AG04450 (cell line): ENCODE measurements at regions not wholly inside any gene's neighbourhood (a gene's known extent, or its start where the extent isn't known, plus 50 kb on each side); places are given as distances from the start of the nearest gene placed in this dataset.

ENCODE experiments used
- CTCF ChIA-PET: fragments of 300-600, 350-600 bp; formaldehyde crosslinking; extraction: SDS; loops from one replicate; lab custom pipeline; 2022; ENCODE audit warnings: antibody characterized with exemption, inconsistent platforms; lab: Charles Lee
- POLR2A ChIA-PET: fragments of 350-600 bp; formaldehyde crosslinking; extraction: SDS; loops from one replicate; lab custom pipeline; 2021; ENCODE audit warnings: antibody characterized with exemption, inconsistent platforms; lab: Yijun Ruan, JAX
- DNase-seq: peaks from one replicate; pipeline ENCODE4 v3.0.0-alpha.2; 2011; ENCODE audit warnings: low read depth, low spot score
- H3K27ac ChIP-seq: one replicate; pipeline ENCODE4 v1.5.1; 2012; ENCODE audit warnings: low read depth, low read length, control low read depth
- H3K27me3 ChIP-seq: one replicate; pipeline ENCODE4 v1.6.0; 2012; ENCODE audit warnings: low read length; ENCODE audit not compliant: control insufficient read depth, insufficient read depth
- H3K4me3 ChIP-seq: 2 replicates; pipeline ENCODE4 v1.5.1; 2011; ENCODE audit warnings: mild to moderate bottlenecking, low read depth, low read length, control low read depth
- H3K9me3 ChIP-seq: 2 replicates; pipeline ENCODE4 v1.5.1; 2012; ENCODE audit warnings: low read length; ENCODE audit not compliant: control insufficient read depth, insufficient read depth
- TF ChIP-seq, protein P1 (sequence below): IDR thresholded peaks from 2 replicates; pipeline ENCODE4 v1.5.1; 2011; ENCODE audit warnings: low read depth, low read length, control low read depth, inconsistent platforms

DNA sequence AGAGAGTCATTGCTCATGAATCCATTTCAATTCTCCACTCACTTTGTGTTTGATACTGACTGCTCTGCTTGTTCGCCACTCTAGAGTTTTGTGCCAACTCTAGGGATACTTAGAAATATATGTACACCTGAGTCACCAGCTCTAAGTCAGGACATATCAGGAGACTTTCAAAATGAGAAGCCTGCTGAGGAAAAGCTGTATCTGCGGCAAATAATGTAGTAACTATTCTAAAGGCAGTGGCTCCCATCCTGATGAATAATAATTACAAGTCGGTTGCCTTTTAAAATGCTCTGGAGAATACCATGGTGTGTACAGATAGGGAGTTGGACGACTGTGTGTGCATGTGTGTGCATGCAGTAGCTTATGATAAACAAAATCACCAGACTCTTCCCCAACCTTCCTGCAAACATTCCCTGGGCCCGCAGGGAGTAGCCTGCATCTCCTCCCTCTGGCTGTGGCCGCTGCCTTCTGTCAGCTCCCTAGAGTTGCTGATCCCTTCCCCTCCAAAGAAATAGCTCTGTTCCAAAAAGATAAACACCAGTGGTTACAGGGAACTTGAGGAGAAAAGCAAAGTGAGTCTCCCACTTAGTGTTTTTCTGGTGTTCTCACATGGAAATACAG is 346.3 kb upstream of the UMPS start:
- Histone ChIP-seq H3K27me3 (peaks cover 9% of the 10 kb centered on the region), H3K27ac (no peak overlapping the region), H3K4me3 (no peak overlapping the region), H3K9me3 (no peaks in the 10 kb centered on the region)
- ChIA-PET CTCF (interaction anchor here (1.2 kb wide), 1 partner anchor 32 kb away, joined by 3 read pairs; no protein-coding TSS in a partner anchor), POLR2A (interaction anchor here (0.6 kb wide), 1 partner anchor 535 kb away, joined by 3 read pairs; no protein-coding TSS in a partner anchor)
- no peak for DNase-seq
- TF ChIP-seq, protein P1, sequence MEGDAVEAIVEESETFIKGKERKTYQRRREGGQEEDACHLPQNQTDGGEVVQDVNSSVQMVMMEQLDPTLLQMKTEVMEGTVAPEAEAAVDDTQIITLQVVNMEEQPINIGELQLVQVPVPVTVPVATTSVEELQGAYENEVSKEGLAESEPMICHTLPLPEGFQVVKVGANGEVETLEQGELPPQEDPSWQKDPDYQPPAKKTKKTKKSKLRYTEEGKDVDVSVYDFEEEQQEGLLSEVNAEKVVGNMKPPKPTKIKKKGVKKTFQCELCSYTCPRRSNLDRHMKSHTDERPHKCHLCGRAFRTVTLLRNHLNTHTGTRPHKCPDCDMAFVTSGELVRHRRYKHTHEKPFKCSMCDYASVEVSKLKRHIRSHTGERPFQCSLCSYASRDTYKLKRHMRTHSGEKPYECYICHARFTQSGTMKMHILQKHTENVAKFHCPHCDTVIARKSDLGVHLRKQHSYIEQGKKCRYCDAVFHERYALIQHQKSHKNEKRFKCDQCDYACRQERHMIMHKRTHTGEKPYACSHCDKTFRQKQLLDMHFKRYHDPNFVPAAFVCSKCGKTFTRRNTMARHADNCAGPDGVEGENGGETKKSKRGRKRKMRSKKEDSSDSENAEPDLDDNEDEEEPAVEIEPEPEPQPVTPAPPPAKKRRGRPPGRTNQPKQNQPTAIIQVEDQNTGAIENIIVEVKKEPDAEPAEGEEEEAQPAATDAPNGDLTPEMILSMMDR = no peak

DNA sequence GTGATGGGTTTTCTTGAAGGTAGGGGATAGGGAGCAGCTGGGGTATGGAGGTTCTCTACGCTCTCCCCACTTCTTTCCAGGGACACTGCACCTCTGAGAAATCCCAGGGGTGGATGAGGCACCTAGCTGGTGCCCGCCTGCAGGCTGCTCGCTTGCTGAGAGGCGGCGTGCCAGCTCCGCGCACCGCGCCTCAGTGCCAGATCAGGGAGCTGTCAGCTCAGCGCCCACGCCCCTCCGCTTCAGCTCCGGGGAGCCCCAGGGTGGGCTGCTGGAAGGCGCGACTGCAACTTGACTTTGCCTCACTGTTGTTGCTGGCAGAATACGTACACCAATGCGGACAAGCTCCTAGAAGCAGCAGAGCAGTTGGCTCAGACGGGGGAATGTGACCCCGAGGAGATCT is 345.7 kb upstream of the UMPS start:
- CTCF ChIA-PET = interaction anchor here (1.2 kb wide), 1 partner anchor 33 kb away, joined by 3 read pairs; no protein-coding TSS in a partner anchor
- H3K27me3 ChIP-seq = peaks cover 9% of the 10 kb centered on the region
- H3K4me3 ChIP-seq = no peak overlapping the region
- no peak for DNase-seq
- H3K9me3 ChIP-seq = no peaks in the 10 kb centered on the region
- TF ChIP-seq, protein P1 = no peak
- H3K27ac ChIP-seq = no peak overlapping the region
- POLR2A ChIA-PET = no interaction called here

DNA sequence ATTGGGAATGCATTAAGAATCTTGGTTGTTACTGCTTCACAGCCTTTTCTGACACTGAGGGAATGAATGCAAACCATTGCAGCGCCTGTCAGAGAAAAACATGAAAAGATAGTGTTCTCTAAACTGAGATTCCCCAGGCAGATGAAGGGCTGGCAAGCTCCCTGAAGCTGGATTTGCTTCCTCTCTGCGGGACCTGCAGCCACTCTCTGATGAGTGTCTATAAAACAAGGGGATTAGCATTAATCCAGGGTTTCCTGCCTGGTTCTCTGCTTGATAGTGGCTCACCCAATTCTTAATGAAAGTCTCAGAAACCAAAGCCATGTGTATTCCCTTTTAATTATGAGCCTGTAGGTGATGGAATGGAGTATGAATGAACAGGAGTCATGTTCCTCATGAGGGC is 344.3 kb upstream of the UMPS start:
- CTCF ChIA-PET = no interaction called here
- DNase-seq = no peak
- POLR2A ChIA-PET = no interaction called here

DNA sequence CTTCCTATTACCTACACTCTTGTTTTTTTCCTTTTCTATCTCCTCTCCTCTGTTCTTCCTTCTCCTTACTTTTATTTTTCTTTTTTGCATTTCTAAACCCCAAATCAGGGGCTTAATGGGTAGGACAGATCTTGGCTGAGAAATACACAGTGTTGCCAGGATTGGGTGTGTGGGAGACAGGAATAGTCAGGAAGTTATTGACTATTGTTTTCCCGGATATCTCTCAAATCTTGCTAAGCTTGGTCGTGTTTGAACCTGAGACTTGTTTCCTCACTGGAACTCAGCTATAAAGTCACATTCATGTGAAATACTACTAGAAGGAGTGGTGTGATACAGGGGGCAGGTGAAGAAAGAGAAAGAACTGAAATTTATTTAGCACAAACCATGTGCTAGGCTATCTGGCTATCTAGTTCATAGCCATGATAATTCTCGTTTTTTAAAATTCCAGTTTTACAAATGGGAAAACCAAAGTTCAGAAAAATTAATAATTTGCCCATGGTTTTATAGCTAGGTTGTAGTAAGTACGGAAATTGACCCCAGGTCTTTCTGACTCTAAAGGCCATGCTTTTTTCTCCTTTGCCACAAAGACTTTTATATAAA is 343.2 kb upstream of the UMPS start:
- TF ChIP-seq, protein P1 = no peak
- Histone ChIP-seq H3K27me3 (peaks cover 9% of the 10 kb centered on the region), H3K4me3 (no peak overlapping the region), H3K9me3 (no peaks in the 10 kb centered on the region), H3K27ac (no peak overlapping the region)
- no peak for DNase-seq
- POLR2A ChIA-PET = no interaction called here
- CTCF ChIA-PET = no interaction called here

More for the DNA sequence above, 344.3 kb upstream of the UMPS start:
- H3K27ac ChIP-seq = no peak overlapping the region
- TF ChIP-seq, protein P1 = no peak
- no peak overlapping the region for H3K4me3 ChIP-seq
- peaks cover 9% of the 10 kb centered on the region for H3K27me3 ChIP-seq
- no peaks in the 10 kb centered on the region for H3K9me3 ChIP-seq

DNA sequence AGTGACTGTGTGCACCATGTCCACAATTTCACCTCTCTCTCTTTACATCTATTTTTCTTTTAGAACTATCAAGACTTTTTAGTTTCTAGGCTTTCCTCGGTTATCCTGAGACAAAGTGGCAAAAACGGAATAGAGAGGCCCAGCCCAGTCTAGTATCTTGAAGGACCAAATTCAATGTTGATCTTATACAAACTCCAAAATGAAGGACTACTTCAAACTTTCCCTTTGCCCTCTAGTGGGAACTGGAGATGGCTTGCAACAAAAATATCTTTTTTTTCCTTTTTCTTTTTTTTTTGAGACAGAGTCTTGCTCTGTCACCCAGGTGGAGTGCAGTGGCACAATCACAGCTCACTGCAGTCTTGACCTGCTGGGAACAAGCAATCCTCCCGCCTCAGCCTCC is 338.5 kb upstream of the UMPS start:
- POLR2A ChIA-PET = no interaction called here
- TF ChIP-seq, protein P1 = no peak
- DNase-seq = no peak
- CTCF ChIA-PET = interaction anchor here (0.6 to 1.5 kb wide), 2 partner anchors 31 to 40 kb away, joined by 5 to 6 read pairs; no protein-coding TSS in a partner anchor
- Histone ChIP-seq H3K27ac (no peak overlapping the region), H3K27me3 (no peaks in the 10 kb centered on the region), H3K4me3 (no peak overlapping the region), H3K9me3 (no peaks in the 10 kb centered on the region)
